8988T (cell line): ENCODE measurements at regions not wholly inside any gene's neighbourhood (a gene's known extent, or its start where the extent isn't known, plus 50 kb on each side); places are given as distances from the start of the nearest gene placed in this dataset.
"Not testable (repeated sequence)": the region's sequence is repeated elsewhere in the genome, so short reads cannot be mapped to it uniquely, and the experiment has no call there.

Experiments used
- DNase-seq: peaks from one replicate; pipeline ENCODE4 v3.0.0; 2011

- DNase-seq = no peak
Measured at GRCh38 chr4:81698538-81699296, 227.0 kb upstream of the RASGEF1B start.

DNA sequence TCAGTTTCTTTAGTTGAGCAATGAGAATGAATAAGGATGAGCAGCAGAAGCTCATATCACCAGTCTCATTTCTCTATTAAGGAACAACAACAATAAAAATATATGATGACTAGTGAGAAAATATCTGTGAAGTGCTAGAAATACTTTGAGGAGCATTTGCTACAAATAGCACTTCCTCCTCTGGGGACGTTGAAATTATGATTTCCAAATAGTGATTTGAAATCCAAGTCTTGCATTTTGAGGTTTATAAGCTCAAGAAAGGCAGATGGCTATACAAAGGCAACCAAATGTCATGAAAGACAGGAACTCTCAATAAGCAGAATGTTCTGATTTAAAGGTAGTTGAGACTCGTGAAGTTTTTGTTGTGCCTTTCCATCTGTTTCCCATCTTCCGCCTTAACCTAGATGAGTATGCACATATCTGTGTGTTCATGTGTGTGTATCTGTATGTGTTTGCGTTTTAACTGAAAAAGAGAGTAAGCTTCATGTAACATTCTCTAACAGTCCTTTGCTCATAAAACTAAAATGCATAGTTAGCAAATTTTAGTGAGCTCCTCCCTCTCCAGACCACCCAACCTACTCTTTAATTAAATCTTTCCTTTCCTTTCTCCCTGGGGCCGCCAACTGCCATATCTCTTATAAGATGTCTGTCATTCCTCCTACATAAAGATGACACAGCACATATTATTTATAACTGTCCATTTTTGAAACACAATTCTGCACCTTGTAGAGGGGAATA is 222.6 kb upstream of the RASGEF1B start:
- DNase-seq = no peak

DNA sequence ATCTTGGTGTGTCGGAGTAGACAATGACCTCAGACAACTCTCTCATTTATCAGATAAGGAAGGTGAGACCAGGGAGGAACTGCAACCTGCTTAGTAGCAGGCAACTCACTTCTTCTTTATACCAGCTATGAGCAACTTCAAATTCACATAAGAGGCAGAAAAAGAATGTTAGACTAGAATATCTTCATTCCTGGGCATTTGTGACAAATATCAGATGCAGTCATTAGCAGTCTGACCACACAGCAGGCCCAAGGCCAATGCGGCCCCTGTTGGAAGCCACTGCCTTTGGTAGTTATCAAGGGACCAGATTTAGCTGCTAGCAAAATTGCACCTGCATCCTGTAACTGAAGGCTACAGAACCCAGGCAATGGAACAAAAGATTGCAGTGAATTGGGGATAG is 219.2 kb upstream of the RASGEF1B start:
- no peak for DNase-seq

- no peak for DNase-seq
Measured at GRCh38 chr4:81688085-81688484, 216.4 kb upstream of the RASGEF1B start.

GRCh38 chr4:81687471-81687870 is 215.8 kb upstream of the RASGEF1B start:
- no peak for DNase-seq

GRCh38 chr4:81685104-81685503 is 213.4 kb upstream of the RASGEF1B start:
- no peak for DNase-seq

- no peak for DNase-seq
Measured at GRCh38 chr4:81684352-81684751, 212.6 kb upstream of the RASGEF1B start.

GRCh38 chr4:81682492-81682891 is 210.8 kb upstream of the RASGEF1B start:
- no peak for DNase-seq

DNA sequence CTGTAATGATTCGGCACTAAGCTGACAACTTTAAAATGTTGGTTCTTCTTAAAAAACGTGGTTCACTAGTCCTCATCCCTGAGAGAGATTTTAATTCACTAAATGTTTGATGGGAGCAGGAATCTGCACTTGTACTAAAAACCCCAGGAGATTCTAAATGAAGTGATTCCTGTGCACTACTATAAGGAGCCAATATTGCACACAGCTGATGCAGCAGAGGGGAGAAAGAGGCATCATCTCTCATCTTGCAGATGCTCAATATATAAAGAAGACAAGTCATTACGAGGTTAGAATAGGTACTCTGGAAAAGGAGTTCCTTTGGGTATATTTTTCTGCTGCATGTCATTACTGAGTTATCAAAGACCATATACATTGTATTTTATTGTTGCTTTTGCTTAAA is 207.6 kb upstream of the RASGEF1B start:
- DNase-seq = no peak

- DNase-seq = no peak
Measured at GRCh38 chr4:81678801-81679200, 207.1 kb upstream of the RASGEF1B start.

- DNase-seq = no peak
Measured at GRCh38 chr4:81676537-81676936, 204.8 kb upstream of the RASGEF1B start.

DNA sequence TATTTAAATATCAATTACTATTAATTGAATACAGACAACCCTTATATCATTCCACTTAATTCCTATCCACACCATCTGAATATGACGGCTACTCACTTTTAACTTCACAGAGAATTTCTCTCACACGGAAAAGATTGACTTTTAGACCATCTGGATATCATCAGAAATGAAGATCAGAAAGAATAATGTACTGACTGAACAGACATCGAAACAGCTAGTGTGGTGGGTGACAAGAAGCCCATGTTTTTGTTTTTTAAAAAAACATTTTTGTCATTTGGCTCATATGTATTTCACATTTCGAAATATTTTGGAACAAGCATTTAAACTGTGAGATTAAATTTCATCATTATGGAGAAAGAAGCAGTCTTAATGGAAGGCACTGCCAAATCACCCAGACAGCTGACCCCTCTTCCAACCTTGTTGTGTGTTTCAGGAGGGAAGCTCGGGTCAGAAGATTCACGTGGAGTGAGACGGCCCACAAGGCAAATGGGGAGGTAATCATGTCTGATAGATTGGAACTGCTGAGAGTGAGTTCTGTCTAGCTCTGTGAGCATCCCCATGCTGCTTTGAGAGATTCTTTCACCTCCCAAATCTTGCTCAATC is 204.2 kb upstream of the RASGEF1B start:
- DNase-seq = no peak

DNA sequence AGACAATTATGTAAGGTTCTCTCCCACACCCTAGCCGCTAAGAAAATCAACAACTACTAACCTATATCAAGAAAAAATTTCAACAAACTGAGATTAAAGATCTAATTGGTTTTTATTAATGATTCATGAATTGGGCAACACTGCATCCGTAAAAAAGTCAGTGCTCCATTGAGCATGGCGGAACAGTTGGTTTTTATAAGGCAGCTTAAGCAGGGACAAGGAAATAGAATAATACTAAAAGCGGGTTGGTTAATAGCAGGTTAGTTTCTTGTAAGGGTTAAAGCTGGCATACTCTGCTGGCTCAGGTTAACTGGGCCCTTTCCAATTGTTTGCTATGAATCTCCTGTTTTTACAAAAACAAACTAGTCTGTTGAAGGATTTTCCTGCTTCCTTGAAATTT is 202.3 kb upstream of the RASGEF1B start:
- DNase-seq = no peak

- not testable (repeated sequence) for DNase-seq
Measured at GRCh38 chr4:81668328-81668727, 196.6 kb upstream of the RASGEF1B start.

DNA sequence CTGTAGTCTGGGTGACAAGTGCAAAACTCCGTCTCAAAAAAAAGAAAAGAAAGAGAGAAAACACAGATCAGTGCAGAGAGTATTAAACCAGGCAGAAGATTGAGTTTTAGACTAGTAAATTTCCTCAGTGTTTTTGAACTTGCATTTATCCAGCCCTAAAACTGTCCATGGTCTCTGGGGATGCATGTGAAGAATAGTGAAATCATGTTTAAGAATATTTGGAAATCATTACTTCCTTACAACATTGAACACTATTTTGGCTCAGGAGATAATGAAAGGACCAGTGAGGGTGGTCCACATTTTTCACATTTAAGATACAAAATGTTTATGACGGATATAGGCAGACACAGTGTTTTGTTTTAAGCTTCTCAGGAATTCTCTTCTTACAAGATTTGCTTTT is 195.8 kb upstream of the RASGEF1B start:
- DNase-seq = no peak

DNA sequence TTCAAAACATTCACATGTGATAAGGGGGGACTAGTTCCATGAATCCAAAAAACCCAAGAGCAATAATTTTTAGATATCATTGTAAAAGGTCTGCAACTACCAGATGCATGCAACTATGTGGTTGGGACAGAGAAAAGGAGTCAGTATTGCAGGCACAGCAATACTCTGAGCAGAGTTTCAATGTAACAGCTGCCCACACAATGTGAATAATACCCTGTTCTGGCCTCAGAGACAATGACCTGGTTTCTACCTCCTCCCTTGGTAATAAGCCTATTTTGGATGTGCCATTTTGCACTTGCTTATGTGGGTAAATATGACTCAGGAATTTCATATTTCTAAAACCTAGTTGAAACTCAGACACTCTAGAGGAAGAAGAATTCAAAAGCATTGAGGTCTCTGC is 194.8 kb upstream of the RASGEF1B start:
- DNase-seq = no peak

DNA sequence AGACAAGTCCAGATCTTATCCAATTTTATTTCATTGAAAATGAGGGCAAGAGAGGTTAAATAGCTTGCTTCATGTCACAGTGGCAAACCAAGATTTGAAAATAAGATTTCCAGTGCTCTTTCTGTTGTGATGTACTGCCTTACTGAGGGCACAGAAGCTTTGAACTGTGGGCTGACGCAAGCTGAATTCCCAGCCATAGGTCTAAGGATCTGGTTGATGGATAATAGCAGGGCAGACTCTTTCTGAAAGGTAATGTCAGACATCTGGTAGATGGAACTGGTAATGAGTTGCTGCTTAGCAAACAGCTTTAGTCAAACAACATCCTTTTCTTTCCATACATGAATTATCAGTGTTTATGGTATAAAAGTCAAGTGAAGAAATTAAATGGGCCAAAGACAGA is 193.9 kb upstream of the RASGEF1B start:
- DNase-seq = no peak

DNA sequence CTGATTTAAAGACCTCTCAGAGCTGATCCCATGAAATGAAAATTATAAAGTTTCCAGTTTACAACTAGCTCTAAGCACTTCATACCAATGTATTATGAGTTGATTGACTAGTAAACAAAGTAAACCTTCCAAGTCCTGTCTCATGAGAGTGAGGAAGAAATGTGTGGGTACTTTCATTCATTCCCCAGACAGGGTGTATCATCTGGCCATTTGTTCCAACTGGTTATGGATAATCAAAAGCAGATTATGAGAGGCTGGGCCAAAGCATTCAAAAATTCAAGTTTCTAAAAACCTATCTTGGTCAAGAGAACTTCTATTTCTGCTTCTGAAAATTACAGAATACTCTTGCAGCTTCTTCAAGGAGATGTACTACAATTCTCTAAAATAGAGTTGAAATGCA is 193.3 kb upstream of the RASGEF1B start:
- DNase-seq = no peak

DNA sequence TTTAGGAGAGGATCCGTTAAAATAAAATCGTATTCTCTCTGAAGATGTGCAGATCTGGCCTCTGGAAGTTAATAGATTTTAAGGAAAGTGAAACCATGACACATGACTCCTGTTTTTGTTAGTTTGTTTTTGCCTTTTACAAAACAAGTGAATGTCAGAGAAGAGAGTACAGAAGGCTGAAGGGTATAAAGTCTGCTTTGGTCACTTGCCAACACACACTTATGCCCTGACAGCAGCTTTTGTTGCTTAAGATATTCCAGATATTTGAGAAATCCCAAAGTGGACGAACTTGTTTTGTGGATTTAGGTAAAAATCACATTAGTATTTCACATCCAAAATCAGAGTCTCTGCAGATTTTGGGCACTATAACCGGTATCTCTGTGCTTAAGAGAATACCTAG is 192.4 kb upstream of the RASGEF1B start:
- no peak for DNase-seq

DNA sequence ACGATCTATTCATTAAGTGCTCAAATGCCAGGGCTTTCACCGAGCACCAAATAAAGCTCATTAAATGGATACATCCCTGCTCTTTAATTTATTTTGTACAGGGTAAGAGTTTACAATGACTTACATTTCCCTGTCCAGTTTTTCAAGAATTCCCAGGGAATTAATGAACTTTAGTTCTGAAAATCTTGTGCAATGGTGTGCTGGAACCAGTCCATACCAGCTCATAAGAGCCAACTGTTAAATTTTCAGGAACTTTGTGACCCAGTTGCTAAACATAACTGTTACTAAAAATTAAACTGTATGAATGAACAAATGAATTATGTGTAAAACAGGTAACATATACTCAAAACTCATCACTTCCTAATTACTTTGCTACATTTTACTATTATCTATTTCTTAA is 191.7 kb upstream of the RASGEF1B start:
- no peak for DNase-seq

- no peak for DNase-seq
Measured at GRCh38 chr4:81659051-81659450, 187.3 kb upstream of the RASGEF1B start.

GRCh38 chr4:81652069-81652478 is 180.4 kb upstream of the RASGEF1B start:
- no peak for DNase-seq

- no peak for DNase-seq
Measured at GRCh38 chr4:81651243-81651899, 179.7 kb upstream of the RASGEF1B start.
